ENCODE measurements at regions not wholly inside any gene's neighbourhood (a gene's known extent, or its start where the extent isn't known, plus 50 kb on each side); places are given as distances from the start of the nearest gene placed in this dataset.

DNA sequence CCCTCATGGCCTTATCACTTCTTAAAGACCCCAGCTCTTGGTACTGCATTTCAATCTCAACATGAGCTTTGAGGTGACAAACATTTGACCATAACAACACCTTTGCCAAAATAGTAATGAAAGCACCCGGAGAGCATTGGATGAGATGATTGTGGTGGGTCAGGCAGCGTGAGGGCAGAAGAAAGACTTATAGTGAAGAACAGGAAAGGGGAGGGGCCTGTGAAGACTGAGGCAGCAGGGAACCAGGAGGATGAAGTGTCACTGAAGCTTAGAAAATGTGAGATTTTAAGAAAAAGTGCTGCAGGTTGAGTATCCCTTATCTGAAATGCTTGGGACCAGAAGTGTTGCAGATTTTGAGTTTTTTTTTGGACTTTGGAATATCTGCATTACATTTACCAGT lies 86.3 kb downstream of the EMP1 start:
- TF ChIP-seq, protein P1, sequence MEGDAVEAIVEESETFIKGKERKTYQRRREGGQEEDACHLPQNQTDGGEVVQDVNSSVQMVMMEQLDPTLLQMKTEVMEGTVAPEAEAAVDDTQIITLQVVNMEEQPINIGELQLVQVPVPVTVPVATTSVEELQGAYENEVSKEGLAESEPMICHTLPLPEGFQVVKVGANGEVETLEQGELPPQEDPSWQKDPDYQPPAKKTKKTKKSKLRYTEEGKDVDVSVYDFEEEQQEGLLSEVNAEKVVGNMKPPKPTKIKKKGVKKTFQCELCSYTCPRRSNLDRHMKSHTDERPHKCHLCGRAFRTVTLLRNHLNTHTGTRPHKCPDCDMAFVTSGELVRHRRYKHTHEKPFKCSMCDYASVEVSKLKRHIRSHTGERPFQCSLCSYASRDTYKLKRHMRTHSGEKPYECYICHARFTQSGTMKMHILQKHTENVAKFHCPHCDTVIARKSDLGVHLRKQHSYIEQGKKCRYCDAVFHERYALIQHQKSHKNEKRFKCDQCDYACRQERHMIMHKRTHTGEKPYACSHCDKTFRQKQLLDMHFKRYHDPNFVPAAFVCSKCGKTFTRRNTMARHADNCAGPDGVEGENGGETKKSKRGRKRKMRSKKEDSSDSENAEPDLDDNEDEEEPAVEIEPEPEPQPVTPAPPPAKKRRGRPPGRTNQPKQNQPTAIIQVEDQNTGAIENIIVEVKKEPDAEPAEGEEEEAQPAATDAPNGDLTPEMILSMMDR (IDR thresholded peaks at IDR 0.05): no peak
- no peak for TF ChIP-seq POLR2A (IDR thresholded peaks at IDR 0.05)

Data from breast epithelium (tissue), 3 donors.